ENCODE measurements at regions not wholly inside any gene's neighbourhood (a gene's known extent, or its start where the extent isn't known, plus 50 kb on each side); places are given as distances from the start of the nearest gene placed in this dataset.

DNA sequence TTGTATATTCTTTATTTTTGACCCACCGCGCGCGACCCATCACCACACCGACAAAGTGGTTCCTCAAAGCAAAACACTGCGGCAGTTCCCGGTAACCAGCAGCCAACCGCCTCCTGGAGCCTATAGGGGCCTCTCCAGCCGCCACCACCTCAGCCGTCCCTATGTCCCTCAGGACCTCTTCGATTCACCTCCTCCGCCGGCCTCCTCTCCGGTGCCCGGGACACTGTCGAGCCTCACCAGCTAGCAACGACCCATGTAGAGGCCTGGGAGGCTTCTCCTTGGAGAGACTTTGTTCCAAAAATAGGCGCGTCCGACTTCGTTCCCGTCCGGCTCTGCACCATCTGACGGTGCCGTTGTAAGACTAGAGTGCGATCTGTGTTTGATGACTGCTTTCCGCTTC, 158.8 kb downstream of the HGF start:
- TF ChIP-seq HOXD13 (CRISPR knock-in tag; IDR thresholded peaks at IDR 0.05; ENCODE audit: borderline replicate concordance) (no peak), ZNF140 (tag by site-specific recombination; IDR thresholded peaks at IDR 0.05) (no peak), SCRT2 (tag by site-specific recombination; IDR thresholded peaks at IDR 0.05) (no peak), ZNF404 (tag by site-specific recombination; IDR thresholded peaks at IDR 0.05) (no peak), TCF7L2 (IDR thresholded peaks at IDR 0.05; ENCODE audit: borderline replicate concordance, low read depth, low read length) (no peak)
- TF ChIP-seq, protein P1, sequence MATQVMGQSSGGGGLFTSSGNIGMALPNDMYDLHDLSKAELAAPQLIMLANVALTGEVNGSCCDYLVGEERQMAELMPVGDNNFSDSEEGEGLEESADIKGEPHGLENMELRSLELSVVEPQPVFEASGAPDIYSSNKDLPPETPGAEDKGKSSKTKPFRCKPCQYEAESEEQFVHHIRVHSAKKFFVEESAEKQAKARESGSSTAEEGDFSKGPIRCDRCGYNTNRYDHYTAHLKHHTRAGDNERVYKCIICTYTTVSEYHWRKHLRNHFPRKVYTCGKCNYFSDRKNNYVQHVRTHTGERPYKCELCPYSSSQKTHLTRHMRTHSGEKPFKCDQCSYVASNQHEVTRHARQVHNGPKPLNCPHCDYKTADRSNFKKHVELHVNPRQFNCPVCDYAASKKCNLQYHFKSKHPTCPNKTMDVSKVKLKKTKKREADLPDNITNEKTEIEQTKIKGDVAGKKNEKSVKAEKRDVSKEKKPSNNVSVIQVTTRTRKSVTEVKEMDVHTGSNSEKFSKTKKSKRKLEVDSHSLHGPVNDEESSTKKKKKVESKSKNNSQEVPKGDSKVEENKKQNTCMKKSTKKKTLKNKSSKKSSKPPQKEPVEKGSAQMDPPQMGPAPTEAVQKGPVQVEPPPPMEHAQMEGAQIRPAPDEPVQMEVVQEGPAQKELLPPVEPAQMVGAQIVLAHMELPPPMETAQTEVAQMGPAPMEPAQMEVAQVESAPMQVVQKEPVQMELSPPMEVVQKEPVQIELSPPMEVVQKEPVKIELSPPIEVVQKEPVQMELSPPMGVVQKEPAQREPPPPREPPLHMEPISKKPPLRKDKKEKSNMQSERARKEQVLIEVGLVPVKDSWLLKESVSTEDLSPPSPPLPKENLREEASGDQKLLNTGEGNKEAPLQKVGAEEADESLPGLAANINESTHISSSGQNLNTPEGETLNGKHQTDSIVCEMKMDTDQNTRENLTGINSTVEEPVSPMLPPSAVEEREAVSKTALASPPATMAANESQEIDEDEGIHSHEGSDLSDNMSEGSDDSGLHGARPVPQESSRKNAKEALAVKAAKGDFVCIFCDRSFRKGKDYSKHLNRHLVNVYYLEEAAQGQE (tag by site-specific recombination; IDR thresholded peaks at IDR 0.05), result no peak
